ENCODE measurements at regions not wholly inside any gene's neighbourhood (a gene's known extent, or its start where the extent isn't known, plus 50 kb on each side); places are given as distances from the start of the nearest gene placed in this dataset.

- TF ChIP-seq, protein P1, sequence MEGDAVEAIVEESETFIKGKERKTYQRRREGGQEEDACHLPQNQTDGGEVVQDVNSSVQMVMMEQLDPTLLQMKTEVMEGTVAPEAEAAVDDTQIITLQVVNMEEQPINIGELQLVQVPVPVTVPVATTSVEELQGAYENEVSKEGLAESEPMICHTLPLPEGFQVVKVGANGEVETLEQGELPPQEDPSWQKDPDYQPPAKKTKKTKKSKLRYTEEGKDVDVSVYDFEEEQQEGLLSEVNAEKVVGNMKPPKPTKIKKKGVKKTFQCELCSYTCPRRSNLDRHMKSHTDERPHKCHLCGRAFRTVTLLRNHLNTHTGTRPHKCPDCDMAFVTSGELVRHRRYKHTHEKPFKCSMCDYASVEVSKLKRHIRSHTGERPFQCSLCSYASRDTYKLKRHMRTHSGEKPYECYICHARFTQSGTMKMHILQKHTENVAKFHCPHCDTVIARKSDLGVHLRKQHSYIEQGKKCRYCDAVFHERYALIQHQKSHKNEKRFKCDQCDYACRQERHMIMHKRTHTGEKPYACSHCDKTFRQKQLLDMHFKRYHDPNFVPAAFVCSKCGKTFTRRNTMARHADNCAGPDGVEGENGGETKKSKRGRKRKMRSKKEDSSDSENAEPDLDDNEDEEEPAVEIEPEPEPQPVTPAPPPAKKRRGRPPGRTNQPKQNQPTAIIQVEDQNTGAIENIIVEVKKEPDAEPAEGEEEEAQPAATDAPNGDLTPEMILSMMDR (IDR thresholded peaks at IDR 0.05), result no peak
- no peak for TF ChIP-seq POLR2A (IDR thresholded peaks at IDR 0.05)
Measured at GRCh38 chr16:86647561-86647960, 69.2 kb downstream of the FOXL1 start.

All from ovary (tissue), 3 donors.